Epithelial cell of esophagus (primary cell): ENCODE measurements at regions not wholly inside any gene's neighbourhood (a gene's known extent, or its start where the extent isn't known, plus 50 kb on each side); places are given as distances from the start of the nearest gene placed in this dataset.
"Not testable (repeated sequence)": the region's sequence is repeated elsewhere in the genome, so short reads cannot be mapped to it uniquely, and the experiment has no call there.

ENCODE experiments used
- DNase-seq: peaks from one replicate; pipeline ENCODE4 v3.0.0; 2010; ENCODE audit warnings: low read depth
- H3K4me3 ChIP-seq: 2 replicates; pipeline ENCODE4 v1.5.1; 2011; ENCODE audit warnings: mild to moderate bottlenecking, low read length, control low read depth
- TF ChIP-seq, protein P1 (sequence below): IDR thresholded peaks from 2 replicates; pipeline ENCODE4 v1.5.1; 2011; ENCODE audit warnings: low read depth, mild to moderate bottlenecking, low read length, control low read depth, inconsistent platforms; ENCODE audit not compliant: insufficient read depth; ENCODE audit errors: missing control alignments

DNA sequence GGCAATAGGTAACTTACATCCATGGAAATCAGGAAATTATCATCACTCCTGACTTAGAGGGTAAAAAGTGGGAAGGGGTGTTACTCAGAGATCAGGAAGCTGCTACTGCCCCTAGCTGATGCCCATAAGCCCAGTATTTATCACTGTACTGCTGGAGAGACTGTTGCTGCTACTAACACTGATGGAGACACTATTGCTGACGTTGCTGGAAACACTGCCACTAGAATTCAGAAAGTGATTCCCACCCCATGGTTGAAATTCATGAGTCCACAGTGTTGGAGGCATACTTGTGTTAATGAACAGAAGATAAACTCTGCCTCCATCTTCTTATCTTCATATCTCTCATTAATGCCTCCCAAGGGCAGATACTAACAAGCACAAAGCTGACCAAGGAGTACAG is 97.6 kb downstream of the MTX3 start:
- TF ChIP-seq, protein P1, sequence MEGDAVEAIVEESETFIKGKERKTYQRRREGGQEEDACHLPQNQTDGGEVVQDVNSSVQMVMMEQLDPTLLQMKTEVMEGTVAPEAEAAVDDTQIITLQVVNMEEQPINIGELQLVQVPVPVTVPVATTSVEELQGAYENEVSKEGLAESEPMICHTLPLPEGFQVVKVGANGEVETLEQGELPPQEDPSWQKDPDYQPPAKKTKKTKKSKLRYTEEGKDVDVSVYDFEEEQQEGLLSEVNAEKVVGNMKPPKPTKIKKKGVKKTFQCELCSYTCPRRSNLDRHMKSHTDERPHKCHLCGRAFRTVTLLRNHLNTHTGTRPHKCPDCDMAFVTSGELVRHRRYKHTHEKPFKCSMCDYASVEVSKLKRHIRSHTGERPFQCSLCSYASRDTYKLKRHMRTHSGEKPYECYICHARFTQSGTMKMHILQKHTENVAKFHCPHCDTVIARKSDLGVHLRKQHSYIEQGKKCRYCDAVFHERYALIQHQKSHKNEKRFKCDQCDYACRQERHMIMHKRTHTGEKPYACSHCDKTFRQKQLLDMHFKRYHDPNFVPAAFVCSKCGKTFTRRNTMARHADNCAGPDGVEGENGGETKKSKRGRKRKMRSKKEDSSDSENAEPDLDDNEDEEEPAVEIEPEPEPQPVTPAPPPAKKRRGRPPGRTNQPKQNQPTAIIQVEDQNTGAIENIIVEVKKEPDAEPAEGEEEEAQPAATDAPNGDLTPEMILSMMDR: no peak
- H3K4me3 ChIP-seq: no peak overlapping the region
- DNase-seq: no peak

DNA sequence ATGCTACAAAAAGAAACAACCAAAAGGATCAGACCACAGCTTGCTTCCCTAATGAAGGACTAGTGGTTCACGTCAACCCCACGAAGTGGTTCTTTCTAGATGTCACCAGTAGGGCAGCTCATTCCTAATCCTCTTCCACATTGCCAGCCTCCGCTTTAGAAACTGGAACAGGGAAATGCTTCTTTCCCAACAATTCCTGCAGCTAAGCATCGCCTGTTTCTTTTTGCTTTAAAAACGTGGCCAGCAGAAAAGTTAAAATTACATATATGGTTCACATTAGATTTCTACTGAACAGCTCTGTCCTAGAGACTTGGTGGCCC is 100.2 kb downstream of the MTX3 start:
- H3K4me3 ChIP-seq: no peak overlapping the region
- DNase-seq: no peak
- TF ChIP-seq, protein P1: no peak

DNA sequence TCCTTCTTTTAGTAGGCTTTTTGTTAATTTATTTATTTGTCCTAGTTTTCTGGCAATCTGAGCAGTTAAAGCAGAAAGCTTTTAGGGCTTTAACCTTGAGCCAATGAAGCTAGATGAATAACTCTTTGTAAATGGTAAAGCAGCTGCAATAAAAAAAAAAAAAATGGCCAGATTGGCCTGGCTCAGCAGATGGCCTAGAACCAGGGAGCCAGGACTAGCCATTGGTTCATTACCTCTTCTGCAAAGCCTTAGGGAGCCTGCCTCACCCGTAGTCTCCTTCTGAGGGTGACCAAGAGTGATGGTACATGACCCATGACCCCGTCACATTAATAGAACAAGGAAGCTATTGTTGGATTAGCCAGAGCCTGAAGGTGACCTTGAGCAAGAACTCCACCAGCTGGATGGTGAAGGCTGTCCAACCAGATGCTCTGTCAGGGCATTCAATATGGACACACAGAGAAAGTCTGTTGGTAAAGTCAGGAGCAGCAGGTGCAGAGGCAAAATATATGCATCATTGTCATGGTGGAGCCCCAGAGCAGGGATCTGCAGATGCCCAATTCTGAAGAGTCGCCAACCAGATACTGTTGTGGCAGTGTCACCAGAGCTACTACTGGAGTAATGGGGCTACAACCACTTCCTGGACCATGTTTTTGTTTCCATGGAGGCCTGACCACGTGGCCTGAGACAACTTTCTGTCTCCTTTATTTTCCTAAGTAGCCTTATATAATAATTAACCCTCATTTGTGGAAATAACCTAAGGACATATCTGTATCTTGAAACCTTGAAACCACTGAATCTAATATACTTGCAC is 100.7 kb downstream of the MTX3 start:
- no peak overlapping the region for H3K4me3 ChIP-seq
- DNase-seq: no peak
- TF ChIP-seq, protein P1: no peak

DNA sequence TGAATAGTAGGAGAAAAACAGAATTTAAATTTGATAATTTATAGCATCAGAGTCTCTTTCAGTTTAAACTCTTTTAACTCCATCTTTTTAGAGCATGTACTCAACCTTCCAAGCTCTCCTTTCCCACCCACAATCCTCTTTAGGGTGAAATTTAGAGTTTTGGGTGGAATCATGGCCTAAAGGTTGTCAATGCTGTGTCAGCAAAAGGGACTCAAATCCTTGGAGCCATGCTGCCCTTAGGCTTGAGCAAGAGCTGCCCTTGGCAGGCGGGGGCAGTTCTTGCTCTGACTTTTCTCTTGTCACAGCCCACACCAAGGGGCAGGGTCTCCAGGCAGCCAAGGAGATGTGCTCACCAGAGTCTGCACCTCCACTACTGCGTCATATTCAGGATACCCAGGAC is 102.4 kb downstream of the MTX3 start:
- TF ChIP-seq, protein P1: no peak
- no peak overlapping the region for H3K4me3 ChIP-seq
- DNase-seq: no peak

DNA sequence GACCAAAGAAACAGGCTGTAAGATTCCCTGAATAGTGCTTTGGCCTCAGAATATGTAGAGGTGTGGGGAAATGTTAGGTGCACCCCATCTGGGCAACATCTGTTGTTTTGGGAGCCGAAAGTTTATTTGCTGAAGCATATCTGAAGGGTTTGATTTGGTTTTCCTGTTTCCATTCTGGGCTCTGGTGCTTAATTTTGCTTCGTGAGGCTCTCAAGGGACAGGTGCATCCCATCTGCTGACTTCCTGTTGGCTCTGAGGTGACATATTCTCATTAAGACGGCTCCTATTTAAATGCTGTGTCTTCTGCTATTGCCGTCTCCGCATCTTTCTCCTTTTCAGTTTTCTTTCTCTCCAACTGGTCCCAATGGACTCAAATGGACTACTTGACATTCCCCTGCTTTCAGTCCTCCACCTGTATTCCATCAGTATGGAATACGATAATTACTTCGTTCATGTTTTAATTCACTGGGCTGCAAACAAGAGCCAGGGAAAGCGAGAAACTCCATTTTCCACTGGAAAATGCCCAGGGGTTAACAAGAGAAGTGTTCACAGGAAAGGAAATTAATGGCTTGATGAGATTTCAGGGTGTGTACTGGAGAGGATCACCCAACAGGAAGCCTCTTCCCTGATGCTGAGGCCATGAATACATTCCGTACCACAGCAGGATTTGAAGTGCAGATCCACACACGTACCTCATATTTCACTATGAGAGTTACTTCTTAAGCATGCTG is 104.0 kb downstream of the MTX3 start:
- no peak for DNase-seq
- H3K4me3 ChIP-seq: no peak overlapping the region
- TF ChIP-seq, protein P1: no peak

DNA sequence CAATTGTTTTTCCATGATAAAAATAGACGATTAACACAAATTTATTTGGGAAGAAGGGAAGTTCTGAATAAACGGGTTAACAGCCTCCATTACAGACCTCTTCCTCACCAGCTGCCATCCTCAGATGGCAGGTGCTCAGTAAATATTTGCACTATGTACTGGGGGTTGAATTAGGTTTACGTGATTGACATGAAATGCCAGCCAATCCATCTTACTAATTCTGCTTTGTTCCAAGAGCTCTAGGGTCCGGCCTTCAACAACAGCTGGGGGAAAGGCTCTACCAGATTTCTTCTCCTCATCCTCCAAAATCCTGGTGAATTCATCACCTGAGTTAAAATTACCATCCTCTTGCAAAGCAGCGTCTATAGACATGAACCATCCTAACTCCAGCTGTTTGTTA is 104.6 kb downstream of the MTX3 start:
- no peak overlapping the region for H3K4me3 ChIP-seq
- TF ChIP-seq, protein P1: no peak
- no peak for DNase-seq

DNA sequence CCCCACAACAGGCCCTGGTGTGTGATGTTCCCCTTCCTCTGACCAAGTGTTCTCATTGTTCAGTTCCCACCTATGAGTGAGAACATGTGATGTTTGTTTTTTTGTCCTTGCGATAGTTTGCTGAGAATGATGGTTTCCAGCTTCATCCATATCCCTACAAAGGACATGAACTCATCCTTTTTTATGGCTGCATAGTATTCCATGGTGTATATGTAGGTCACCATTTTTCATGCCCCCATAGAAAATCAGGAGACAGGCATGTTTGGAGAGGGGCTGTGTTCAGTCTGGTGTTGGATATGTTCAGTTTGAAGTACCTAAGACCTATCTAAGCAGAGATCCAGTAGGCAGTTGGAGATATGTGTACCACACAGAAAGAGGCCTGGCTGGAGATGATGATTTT is 111.2 kb downstream of the MTX3 start:
- not testable (repeated sequence) for H3K4me3 ChIP-seq

More for the DNA sequence above, 111.2 kb downstream of the MTX3 start:
- not testable (repeated sequence) for DNase-seq
